Ishikawa (cell line): ENCODE measurements at regions not wholly inside any gene's neighbourhood (a gene's known extent, or its start where the extent isn't known, plus 50 kb on each side); places are given as distances from the start of the nearest gene placed in this dataset.

Experiments
- CEBPB ChIP-seq: IDR thresholded peaks from 2 replicates; pipeline ENCODE4 v1.6.1; 2012
- CREB1 ChIP-seq: IDR thresholded peaks from 2 replicates; pipeline ENCODE4 v1.6.1; 2012; ENCODE audit warnings: low read depth
- EGR1 ChIP-seq: IDR thresholded peaks from 2 replicates; pipeline ENCODE4 v1.6.1; 2012
- EP300 ChIP-seq: IDR thresholded peaks from 2 replicates; pipeline ENCODE4 v1.6.1; 2012; ENCODE audit warnings: borderline replicate concordance
- FOXM1 ChIP-seq: IDR thresholded peaks from 2 replicates; pipeline ENCODE4 v1.6.1; 2012; ENCODE audit warnings: low read depth, borderline replicate concordance
- MAX ChIP-seq: IDR thresholded peaks from 2 replicates; pipeline ENCODE4 v1.6.1; 2012
- NFIC ChIP-seq: IDR thresholded peaks from 2 replicates; pipeline ENCODE4 v1.6.1; 2012
- RAD21 ChIP-seq: IDR thresholded peaks from 2 replicates; pipeline ENCODE4 v1.6.1; 2012; ENCODE audit warnings: low read depth
- TAF1 ChIP-seq: IDR thresholded peaks from 2 replicates; pipeline ENCODE4 v1.6.1; 2012; ENCODE audit warnings: low read depth, mild to moderate bottlenecking
- TCF12 ChIP-seq: IDR thresholded peaks from 2 replicates; pipeline ENCODE4 v1.6.1; 2012; ENCODE audit warnings: low read depth
- TEAD4 ChIP-seq: IDR thresholded peaks from 2 replicates; pipeline ENCODE4 v1.6.1; 2012
- YY1 ChIP-seq: IDR thresholded peaks from 2 replicates; pipeline ENCODE4 v1.6.1; 2012; ENCODE audit warnings: low read depth
- ZBTB7A ChIP-seq: IDR thresholded peaks from 2 replicates; pipeline ENCODE4 v1.6.1; 2012; ENCODE audit warnings: low read depth
- TF ChIP-seq, protein P1 (sequence below): IDR thresholded peaks from 2 replicates; pipeline ENCODE4 v1.6.1; 2012
- TF ChIP-seq, protein P2 (sequence below): IDR thresholded peaks from 2 replicates; pipeline ENCODE4 v1.6.1; 2012; ENCODE audit warnings: low read depth, mild to moderate bottlenecking

DNA sequence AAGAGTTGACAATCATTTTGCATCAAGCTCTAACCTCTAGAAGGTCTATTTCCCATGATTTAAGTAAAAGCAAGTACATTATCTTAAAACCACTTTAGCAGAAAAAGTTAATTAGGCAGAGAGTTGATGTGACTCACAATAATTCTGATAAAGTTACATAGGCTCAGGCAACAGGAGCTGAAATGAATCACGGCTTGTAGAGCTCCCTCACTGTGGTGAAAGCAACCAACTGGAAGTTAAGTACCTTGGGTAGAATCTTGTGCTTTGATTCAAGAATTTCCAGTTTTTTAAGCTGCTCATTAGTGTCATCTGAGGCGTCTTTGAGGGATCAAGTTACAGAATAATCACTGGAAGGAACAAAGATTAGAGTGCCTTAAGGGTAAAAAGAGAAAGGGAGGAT lies 68.9 kb upstream of the NFE2L3 start:
- TF ChIP-seq CREB1 = no peak
- TF ChIP-seq, protein P1, sequence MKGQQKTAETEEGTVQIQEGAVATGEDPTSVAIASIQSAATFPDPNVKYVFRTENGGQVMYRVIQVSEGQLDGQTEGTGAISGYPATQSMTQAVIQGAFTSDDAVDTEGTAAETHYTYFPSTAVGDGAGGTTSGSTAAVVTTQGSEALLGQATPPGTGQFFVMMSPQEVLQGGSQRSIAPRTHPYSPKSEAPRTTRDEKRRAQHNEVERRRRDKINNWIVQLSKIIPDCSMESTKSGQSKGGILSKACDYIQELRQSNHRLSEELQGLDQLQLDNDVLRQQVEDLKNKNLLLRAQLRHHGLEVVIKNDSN = no peak
- TF ChIP-seq TCF12 = no peak
- TF ChIP-seq MAX = no peak
- TF ChIP-seq YY1 = no peak
- no peak for TF ChIP-seq TAF1
- TF ChIP-seq, protein P2, sequence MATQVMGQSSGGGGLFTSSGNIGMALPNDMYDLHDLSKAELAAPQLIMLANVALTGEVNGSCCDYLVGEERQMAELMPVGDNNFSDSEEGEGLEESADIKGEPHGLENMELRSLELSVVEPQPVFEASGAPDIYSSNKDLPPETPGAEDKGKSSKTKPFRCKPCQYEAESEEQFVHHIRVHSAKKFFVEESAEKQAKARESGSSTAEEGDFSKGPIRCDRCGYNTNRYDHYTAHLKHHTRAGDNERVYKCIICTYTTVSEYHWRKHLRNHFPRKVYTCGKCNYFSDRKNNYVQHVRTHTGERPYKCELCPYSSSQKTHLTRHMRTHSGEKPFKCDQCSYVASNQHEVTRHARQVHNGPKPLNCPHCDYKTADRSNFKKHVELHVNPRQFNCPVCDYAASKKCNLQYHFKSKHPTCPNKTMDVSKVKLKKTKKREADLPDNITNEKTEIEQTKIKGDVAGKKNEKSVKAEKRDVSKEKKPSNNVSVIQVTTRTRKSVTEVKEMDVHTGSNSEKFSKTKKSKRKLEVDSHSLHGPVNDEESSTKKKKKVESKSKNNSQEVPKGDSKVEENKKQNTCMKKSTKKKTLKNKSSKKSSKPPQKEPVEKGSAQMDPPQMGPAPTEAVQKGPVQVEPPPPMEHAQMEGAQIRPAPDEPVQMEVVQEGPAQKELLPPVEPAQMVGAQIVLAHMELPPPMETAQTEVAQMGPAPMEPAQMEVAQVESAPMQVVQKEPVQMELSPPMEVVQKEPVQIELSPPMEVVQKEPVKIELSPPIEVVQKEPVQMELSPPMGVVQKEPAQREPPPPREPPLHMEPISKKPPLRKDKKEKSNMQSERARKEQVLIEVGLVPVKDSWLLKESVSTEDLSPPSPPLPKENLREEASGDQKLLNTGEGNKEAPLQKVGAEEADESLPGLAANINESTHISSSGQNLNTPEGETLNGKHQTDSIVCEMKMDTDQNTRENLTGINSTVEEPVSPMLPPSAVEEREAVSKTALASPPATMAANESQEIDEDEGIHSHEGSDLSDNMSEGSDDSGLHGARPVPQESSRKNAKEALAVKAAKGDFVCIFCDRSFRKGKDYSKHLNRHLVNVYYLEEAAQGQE = no peak
- TF ChIP-seq CEBPB = no peak
- no peak for TF ChIP-seq FOXM1
- TF ChIP-seq NFIC = no peak
- no peak for TF ChIP-seq EP300
- TF ChIP-seq ZBTB7A = no peak
- TF ChIP-seq EGR1 = no peak
- TF ChIP-seq TEAD4 = no peak
- no peak for TF ChIP-seq RAD21

GRCh38 chr7:26084418-26084817 lies 67.6 kb upstream of the NFE2L3 start:
- no peak for TF ChIP-seq ZBTB7A
- TF ChIP-seq RAD21 = no peak
- no peak for TF ChIP-seq NFIC

DNA sequence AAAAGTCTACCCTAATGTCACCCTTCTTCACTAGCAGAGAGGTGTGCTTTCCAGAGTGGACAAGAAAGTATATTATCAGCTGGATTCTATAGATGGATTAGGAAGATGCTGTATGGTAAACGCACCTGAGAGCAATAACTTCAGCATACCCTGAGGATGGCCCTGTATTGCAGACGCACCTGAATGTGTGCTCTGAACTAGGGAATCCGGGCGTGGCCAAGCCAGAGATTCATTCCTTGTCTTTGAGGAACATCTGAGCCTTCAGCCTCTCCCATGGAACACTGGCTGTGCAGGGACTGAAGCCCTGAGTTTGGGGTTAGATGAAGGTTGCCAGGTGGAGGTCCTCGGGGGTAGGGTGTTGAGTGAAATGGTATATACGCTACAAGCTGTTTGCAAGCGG lies 66.2 kb upstream of the NFE2L3 start:
- TF ChIP-seq YY1 (no peak), EP300 (no peak), TEAD4 (no peak), TCF12 (no peak), EGR1 (no peak), CREB1 (no peak), CEBPB (no peak), FOXM1 (no peak), ZBTB7A (no peak), MAX (no peak), NFIC (no peak), RAD21 (no peak), TAF1 (no peak)
- TF ChIP-seq, protein P1 = no peak
- TF ChIP-seq, protein P2 = no peak

GRCh38 chr7:26087321-26088091 lies 64.5 kb upstream of the NFE2L3 start:
- TF ChIP-seq CEBPB (no peak), EGR1 (no peak), CREB1 (no peak), YY1 (no peak), EP300 (no peak), NFIC (no peak), RAD21 (no peak), TCF12 (no peak), TAF1 (no peak), MAX (no peak)
- TF ChIP-seq, protein P2 = no peak
